GM06990 (cell line): ENCODE measurements at regions not wholly inside any gene's neighbourhood (a gene's known extent, or its start where the extent isn't known, plus 50 kb on each side); places are given as distances from the start of the nearest gene placed in this dataset.

ENCODE experiments used
- DNase-seq: peaks from one replicate; pipeline ENCODE4 v3.0.0-alpha.2; 2011; ENCODE audit not compliant: insufficient read length; ENCODE audit errors: extremely low read depth
- H3K27me3 ChIP-seq: replicated peaks from 2 replicates; pipeline ENCODE4 v1.6.0; 2011; ENCODE audit warnings: low read length; ENCODE audit not compliant: control insufficient read depth, insufficient read depth
- H3K36me3 ChIP-seq: 2 replicates; pipeline ENCODE4 v1.5.1; 2011; ENCODE audit warnings: low read length; ENCODE audit not compliant: control insufficient read depth, insufficient read depth
- H3K4me3 ChIP-seq: replicated peaks from 2 replicates; pipeline ENCODE4 v1.5.1; 2011; ENCODE audit warnings: low read depth, mild to moderate bottlenecking, control low read depth, low read length
- CTCF ChIP-seq: IDR thresholded peaks from 2 replicates; pipeline ENCODE4 v1.5.1; 2011; ENCODE audit warnings: low read length, control low read depth, mild to moderate bottlenecking, inconsistent platforms; ENCODE audit not compliant: insufficient read depth, poor library complexity, severe bottlenecking

GRCh38 chr4:85168234-85168834 is 201.8 kb upstream of the WDFY3 start:
- H3K4me3 ChIP-seq = no peak overlapping the region
- no peak for TF ChIP-seq CTCF
- no peaks in the 10 kb centered on the region for H3K36me3 ChIP-seq
- DNase-seq = no peak
- no peaks in the 10 kb centered on the region for H3K27me3 ChIP-seq

- Histone ChIP-seq H3K4me3 (no peak overlapping the region), H3K27me3 (no peaks in the 10 kb centered on the region), H3K36me3 (no peaks in the 10 kb centered on the region)
- no peak for TF ChIP-seq CTCF
- DNase-seq = no peak
These were observed 203.8 kb upstream of the WDFY3 start for GRCh38 chr4:85170241-85170640.

GRCh38 chr4:85175190-85175589 is 208.7 kb upstream of the WDFY3 start:
- no peak for DNase-seq
- Histone ChIP-seq H3K27me3 (no peaks in the 10 kb centered on the region), H3K36me3 (no peaks in the 10 kb centered on the region), H3K4me3 (no peak overlapping the region)
- TF ChIP-seq CTCF = no peak

GRCh38 chr4:85177092-85177491 is 210.6 kb upstream of the WDFY3 start:
- no peaks in the 10 kb centered on the region for H3K27me3 ChIP-seq
- DNase-seq = no peak
- H3K36me3 ChIP-seq = no peaks in the 10 kb centered on the region
- H3K4me3 ChIP-seq = no peak overlapping the region
- no peak for TF ChIP-seq CTCF

- no peaks in the 10 kb centered on the region for H3K27me3 ChIP-seq
- no peak overlapping the region for H3K4me3 ChIP-seq
- DNase-seq = no peak
- no peak for TF ChIP-seq CTCF
- no peaks in the 10 kb centered on the region for H3K36me3 ChIP-seq
These were observed 211.2 kb upstream of the WDFY3 start for GRCh38 chr4:85177679-85178078.

- no peak for DNase-seq
- Histone ChIP-seq H3K36me3 (no peaks in the 10 kb centered on the region), H3K4me3 (no peak overlapping the region), H3K27me3 (no peaks in the 10 kb centered on the region)
- TF ChIP-seq CTCF = no peak
These were observed 214.0 kb upstream of the WDFY3 start for GRCh38 chr4:85180533-85180932.
